SK-N-SH treated with all-trans-retinoic acid at 6 μM for 48 hours (cell line): ENCODE measurements at regions not wholly inside any gene's neighbourhood (a gene's known extent, or its start where the extent isn't known, plus 50 kb on each side); places are given as distances from the start of the nearest gene placed in this dataset.

ENCODE experiments used
- ARNTL ChIP-seq: fragments of 450-650 bp; formaldehyde crosslinking; IDR thresholded peaks from 2 replicates; pipeline ENCODE4 v1.5.0; 2020; ENCODE audit warnings: low read depth, mild to moderate bottlenecking, moderate library complexity, borderline replicate concordance
- CREB5 ChIP-seq: fragments of 250-450 bp; sonication (Bioruptor Pico); IDR thresholded peaks from 2 replicates; pipeline ENCODE4 v1.5.1; 2020; ENCODE audit warnings: low read depth, mild to moderate bottlenecking, moderate library complexity
- GLIS3 ChIP-seq: fragments of 250-450 bp; sonication (Bioruptor Pico); IDR thresholded peaks from 2 replicates; pipeline ENCODE4 v1.5.0; 2020; ENCODE audit warnings: mild to moderate bottlenecking, moderate library complexity
- RARB ChIP-seq: fragments of 250-450 bp; sonication (Bioruptor Pico); IDR thresholded peaks from 2 replicates; pipeline ENCODE4 v1.8.0; 2021; ENCODE audit warnings: mild to moderate bottlenecking, moderate library complexity
- SNAI2 ChIP-seq: fragments of 250-450 bp; sonication (Bioruptor Pico); IDR thresholded peaks from 2 replicates; pipeline ENCODE4 v1.5.0; 2020; ENCODE audit warnings: mild to moderate bottlenecking, moderate library complexity
- TOX ChIP-seq: fragments of 250-450 bp; sonication (Bioruptor Pico); IDR thresholded peaks from 2 replicates; pipeline ENCODE4 v1.8.0; 2021; ENCODE audit warnings: mild to moderate bottlenecking, moderate library complexity, borderline replicate concordance
- ZC3H10 ChIP-seq: fragments of 250-450 bp; sonication (Bioruptor Pico); IDR thresholded peaks from 2 replicates; pipeline ENCODE4 v1.5.1; 2021; ENCODE audit warnings: mild to moderate bottlenecking, moderate library complexity
- ZFP3 ChIP-seq: fragments of 250-450 bp; sonication (Bioruptor Pico); IDR thresholded peaks from 2 replicates; pipeline ENCODE4 v1.5.0; 2020; ENCODE audit warnings: mild to moderate bottlenecking, moderate library complexity
- ZNF565 ChIP-seq: fragments of 450-650 bp; formaldehyde crosslinking; conservative IDR thresholded peaks from 2 replicates; pipeline ENCODE4 v1.5.0; 2020; ENCODE audit warnings: low read depth, mild to moderate bottlenecking, moderate library complexity
- ZNF8 ChIP-seq: fragments of 450-650 bp; formaldehyde crosslinking; IDR thresholded peaks from 2 replicates; pipeline ENCODE4 v1.5.0; 2020; ENCODE audit warnings: mild to moderate bottlenecking, moderate library complexity
- TF ChIP-seq, protein P1 (sequence below): fragments of 250-450 bp; sonication (Bioruptor Pico); IDR thresholded peaks from 2 replicates; pipeline ENCODE4 v1.8.0; 2020; ENCODE audit warnings: mild to moderate bottlenecking, moderate library complexity, borderline replicate concordance
- TF ChIP-seq, protein P2 (sequence below): fragments of 250-450 bp; sonication (Bioruptor Pico); IDR thresholded peaks from 2 replicates; pipeline ENCODE4 v1.5.0; 2020; ENCODE audit warnings: mild to moderate bottlenecking, moderate library complexity

DNA sequence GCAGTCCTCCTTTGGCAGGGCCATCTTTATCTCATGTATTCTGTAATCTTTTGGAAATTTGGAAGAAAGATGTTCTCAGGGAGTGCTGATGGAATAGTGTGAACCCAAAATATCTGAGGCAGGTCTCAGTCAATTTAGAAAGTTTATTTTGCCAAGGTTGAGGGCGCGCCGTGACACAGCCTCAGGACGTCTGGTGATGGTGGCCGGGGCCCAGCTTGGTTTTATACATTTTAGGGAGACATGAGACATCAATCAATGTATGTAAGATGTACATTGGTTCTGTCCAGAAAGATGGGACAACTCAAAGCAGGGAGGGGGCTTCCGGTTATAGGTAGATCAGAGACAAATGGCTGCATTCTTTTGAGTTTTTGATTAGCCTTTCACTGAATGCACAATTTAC is 89.8 kb downstream of the ERMARD start:
- no peak for TF ChIP-seq CREB5 (CRISPR knock-in tag)
- TF ChIP-seq TOX (CRISPR knock-in tag), result no peak
- TF ChIP-seq ZFP3 (CRISPR knock-in tag), result no peak
- no peak for TF ChIP-seq ARNTL (CRISPR knock-in tag)
- TF ChIP-seq, protein P1, sequence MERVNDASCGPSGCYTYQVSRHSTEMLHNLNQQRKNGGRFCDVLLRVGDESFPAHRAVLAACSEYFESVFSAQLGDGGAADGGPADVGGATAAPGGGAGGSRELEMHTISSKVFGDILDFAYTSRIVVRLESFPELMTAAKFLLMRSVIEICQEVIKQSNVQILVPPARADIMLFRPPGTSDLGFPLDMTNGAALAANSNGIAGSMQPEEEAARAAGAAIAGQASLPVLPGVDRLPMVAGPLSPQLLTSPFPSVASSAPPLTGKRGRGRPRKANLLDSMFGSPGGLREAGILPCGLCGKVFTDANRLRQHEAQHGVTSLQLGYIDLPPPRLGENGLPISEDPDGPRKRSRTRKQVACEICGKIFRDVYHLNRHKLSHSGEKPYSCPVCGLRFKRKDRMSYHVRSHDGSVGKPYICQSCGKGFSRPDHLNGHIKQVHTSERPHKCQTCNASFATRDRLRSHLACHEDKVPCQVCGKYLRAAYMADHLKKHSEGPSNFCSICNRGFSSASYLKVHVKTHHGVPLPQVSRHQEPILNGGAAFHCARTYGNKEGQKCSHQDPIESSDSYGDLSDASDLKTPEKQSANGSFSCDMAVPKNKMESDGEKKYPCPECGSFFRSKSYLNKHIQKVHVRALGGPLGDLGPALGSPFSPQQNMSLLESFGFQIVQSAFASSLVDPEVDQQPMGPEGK, result no peak
- TF ChIP-seq GLIS3, result no peak
- TF ChIP-seq, protein P2, sequence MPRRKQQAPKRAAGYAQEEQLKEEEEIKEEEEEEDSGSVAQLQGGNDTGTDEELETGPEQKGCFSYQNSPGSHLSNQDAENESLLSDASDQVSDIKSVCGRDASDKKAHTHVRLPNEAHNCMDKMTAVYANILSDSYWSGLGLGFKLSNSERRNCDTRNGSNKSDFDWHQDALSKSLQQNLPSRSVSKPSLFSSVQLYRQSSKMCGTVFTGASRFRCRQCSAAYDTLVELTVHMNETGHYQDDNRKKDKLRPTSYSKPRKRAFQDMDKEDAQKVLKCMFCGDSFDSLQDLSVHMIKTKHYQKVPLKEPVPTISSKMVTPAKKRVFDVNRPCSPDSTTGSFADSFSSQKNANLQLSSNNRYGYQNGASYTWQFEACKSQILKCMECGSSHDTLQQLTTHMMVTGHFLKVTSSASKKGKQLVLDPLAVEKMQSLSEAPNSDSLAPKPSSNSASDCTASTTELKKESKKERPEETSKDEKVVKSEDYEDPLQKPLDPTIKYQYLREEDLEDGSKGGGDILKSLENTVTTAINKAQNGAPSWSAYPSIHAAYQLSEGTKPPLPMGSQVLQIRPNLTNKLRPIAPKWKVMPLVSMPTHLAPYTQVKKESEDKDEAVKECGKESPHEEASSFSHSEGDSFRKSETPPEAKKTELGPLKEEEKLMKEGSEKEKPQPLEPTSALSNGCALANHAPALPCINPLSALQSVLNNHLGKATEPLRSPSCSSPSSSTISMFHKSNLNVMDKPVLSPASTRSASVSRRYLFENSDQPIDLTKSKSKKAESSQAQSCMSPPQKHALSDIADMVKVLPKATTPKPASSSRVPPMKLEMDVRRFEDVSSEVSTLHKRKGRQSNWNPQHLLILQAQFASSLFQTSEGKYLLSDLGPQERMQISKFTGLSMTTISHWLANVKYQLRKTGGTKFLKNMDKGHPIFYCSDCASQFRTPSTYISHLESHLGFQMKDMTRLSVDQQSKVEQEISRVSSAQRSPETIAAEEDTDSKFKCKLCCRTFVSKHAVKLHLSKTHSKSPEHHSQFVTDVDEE (CRISPR knock-in tag), result no peak
- no peak for TF ChIP-seq ZNF565 (CRISPR knock-in tag)
- no peak for TF ChIP-seq ZC3H10 (CRISPR knock-in tag)
- no peak for TF ChIP-seq RARB
- no peak for TF ChIP-seq ZNF8 (CRISPR knock-in tag)
- TF ChIP-seq SNAI2 (CRISPR knock-in tag), result no peak
